NK-92 treated with Interleukin-12 subunit alpha and Interleukin-12 subunit beta, amount 100 ng/mL, for 24 hours (cell line): ENCODE measurements at regions not wholly inside any gene's neighbourhood (a gene's known extent, or its start where the extent isn't known, plus 50 kb on each side); places are given as distances from the start of the nearest gene placed in this dataset.
A peak's percentile ranks its signal among the peaks of the same experiment; 100 is the strongest.
"Not testable (repeated sequence)": the region's sequence is repeated elsewhere in the genome, so short reads cannot be mapped to it uniquely, and the experiment has no call there.

Experiments
- DNase-seq: peaks from one replicate; lab custom pipeline; 2025; lab: John Stamatoyannopoulos, UW

GRCh38 chr15:56568466-56569167 lies 103.7 kb upstream of the MNS1 start:
- DNase-seq: no peak

GRCh38 chr15:56557415-56557814 lies 92.5 kb upstream of the MNS1 start:
- DNase-seq: no peak

GRCh38 chr15:56553486-56553885 lies 88.5 kb upstream of the MNS1 start:
- DNase-seq: no peak

- no peak for DNase-seq
Observed at GRCh38 chr15:56552659-56553058, 87.7 kb upstream of the MNS1 start.

- DNase-seq: not testable (repeated sequence)
Observed at GRCh38 chr15:56540570-56540969, 75.6 kb upstream of the MNS1 start.

- not testable (repeated sequence) for DNase-seq
Observed at GRCh38 chr15:56540157-56540556, 75.2 kb upstream of the MNS1 start.

- DNase-seq: no peak
Observed at GRCh38 chr15:56538901-56539545, 74.1 kb upstream of the MNS1 start.

- peak; percentile 95 for DNase-seq
Observed at GRCh38 chr15:56537881-56538280, 72.9 kb upstream of the MNS1 start.

GRCh38 chr15:56534728-56535127 lies 69.8 kb upstream of the MNS1 start:
- no peak for DNase-seq

GRCh38 chr15:56533731-56534403 lies 68.9 kb upstream of the MNS1 start:
- DNase-seq: no peak

GRCh38 chr15:56532721-56533460 lies 68.0 kb upstream of the MNS1 start:
- DNase-seq: no peak

GRCh38 chr15:56530157-56530556 lies 65.2 kb upstream of the MNS1 start:
- DNase-seq: no peak

- DNase-seq: no peak
Observed at GRCh38 chr15:56528136-56528535, 63.2 kb upstream of the MNS1 start.

- no peak for DNase-seq
Observed at GRCh38 chr15:56524915-56525314, 60.0 kb upstream of the MNS1 start.

GRCh38 chr15:56523521-56523920 lies 58.6 kb upstream of the MNS1 start:
- DNase-seq: no peak

GRCh38 chr15:56519000-56519399 lies 54.1 kb upstream of the MNS1 start:
- no peak for DNase-seq
